GM12891 (cell line): ENCODE measurements at regions not wholly inside any gene's neighbourhood (a gene's known extent, or its start where the extent isn't known, plus 50 kb on each side); places are given as distances from the start of the nearest gene placed in this dataset.

Experiments used
- DNase-seq: peaks from one replicate; pipeline ENCODE4 v3.0.0; 2011; ENCODE audit warnings: low spot score; ENCODE audit not compliant: insufficient read length
- FAIRE-seq: peaks from 2 replicates; lab custom pipeline; 2011; peaks lifted over from hg19 to GRCh38; lab: Jason Lieb, UNC
- PAX5 ChIP-seq: IDR thresholded peaks from 2 replicates; pipeline ENCODE4 v1.6.1; 2011; ENCODE audit warnings: low read length, moderate library complexity, mild to moderate bottlenecking; ENCODE audit not compliant: insufficient read depth, severe bottlenecking
- POLR2A ChIP-seq: IDR thresholded peaks from 2 replicates; pipeline ENCODE4 v1.6.1; 2011; ENCODE audit warnings: low read depth, low read length, control low read depth
- POLR2AphosphoS5 ChIP-seq: IDR thresholded peaks from 2 replicates; pipeline ENCODE4 v1.6.1; 2011; ENCODE audit warnings: low read depth, low read length, control low read depth
- POU2F2 ChIP-seq: IDR thresholded peaks from 2 replicates; pipeline ENCODE4 v1.6.1; 2011; ENCODE audit warnings: low read depth, mild to moderate bottlenecking, control low read depth, low read length, moderate library complexity
- SPI1 ChIP-seq: IDR thresholded peaks from 2 replicates; pipeline ENCODE4 v1.6.1; 2011; ENCODE audit warnings: low read depth, low read length, control low read depth
- TAF1 ChIP-seq: IDR thresholded peaks from 2 replicates; pipeline ENCODE4 v1.6.1; 2011; ENCODE audit warnings: low read depth, low read length, control low read depth

GRCh38 chr9:103899866-103900265 is 194.2 kb upstream of the SMC2 start:
- no peak for TF ChIP-seq PAX5
- TF ChIP-seq POLR2AphosphoS5: no peak
- no peak for TF ChIP-seq POU2F2
- no peak for TF ChIP-seq POLR2A
- TF ChIP-seq TAF1: no peak
- FAIRE-seq (no peak), DNase-seq (no peak)

- no peak for DNase-seq
- FAIRE-seq: no peak
- TF ChIP-seq TAF1 (no peak), POU2F2 (no peak), SPI1 (no peak), PAX5 (no peak), POLR2A (no peak), POLR2AphosphoS5 (no peak)
Measured at GRCh38 chr9:103900466-103900865, 193.6 kb upstream of the SMC2 start.

- DNase-seq (no peak), FAIRE-seq (no peak)
Measured at GRCh38 chr9:103902263-103902662, 191.8 kb upstream of the SMC2 start.

GRCh38 chr9:103904242-103904641 is 189.9 kb upstream of the SMC2 start:
- no peak for TF ChIP-seq TAF1
- no peak for TF ChIP-seq POLR2AphosphoS5
- no peak for TF ChIP-seq SPI1
- TF ChIP-seq PAX5: no peak
- TF ChIP-seq POU2F2: no peak
- TF ChIP-seq POLR2A: no peak
- FAIRE-seq (no peak), DNase-seq (no peak)

More at GRCh38 chr9:103902263-103902662, 191.8 kb upstream of the SMC2 start:
- TF ChIP-seq POU2F2 (no peak), POLR2A (no peak), TAF1 (no peak), SPI1 (no peak)

- DNase-seq (no peak), FAIRE-seq (no peak)
- no peak for TF ChIP-seq TAF1
- TF ChIP-seq POLR2AphosphoS5: no peak
- TF ChIP-seq POLR2A: no peak
- TF ChIP-seq POU2F2: no peak
- no peak for TF ChIP-seq SPI1
- no peak for TF ChIP-seq PAX5
Measured at GRCh38 chr9:103913899-103914298, 180.2 kb upstream of the SMC2 start.

GRCh38 chr9:103919605-103920209 is 174.4 kb upstream of the SMC2 start:
- FAIRE-seq: no peak
- no peak for TF ChIP-seq SPI1
- TF ChIP-seq POU2F2: no peak
- TF ChIP-seq PAX5: no peak
- TF ChIP-seq POLR2A: no peak
- no peak for DNase-seq

- TF ChIP-seq POU2F2 (no peak), PAX5 (no peak), SPI1 (no peak), TAF1 (no peak), POLR2AphosphoS5 (no peak), POLR2A (no peak)
- FAIRE-seq (no peak), DNase-seq (no peak)
Measured at GRCh38 chr9:103928442-103928841, 165.7 kb upstream of the SMC2 start.

GRCh38 chr9:103941104-103941503 is 153.0 kb upstream of the SMC2 start:
- DNase-seq: no peak
- FAIRE-seq: no peak
- no peak for TF ChIP-seq SPI1
- no peak for TF ChIP-seq TAF1
- TF ChIP-seq PAX5: no peak
- TF ChIP-seq POLR2AphosphoS5: no peak
- TF ChIP-seq POLR2A: no peak
- no peak for TF ChIP-seq POU2F2

GRCh38 chr9:103942200-103942599 is 151.9 kb upstream of the SMC2 start:
- no peak for DNase-seq
- TF ChIP-seq POLR2A (no peak), POLR2AphosphoS5 (no peak), TAF1 (no peak), POU2F2 (no peak), PAX5 (no peak), SPI1 (no peak)
- FAIRE-seq: no peak

GRCh38 chr9:103942651-103943050 is 151.5 kb upstream of the SMC2 start:
- DNase-seq: no peak
- FAIRE-seq: no peak
- TF ChIP-seq POU2F2: no peak
- TF ChIP-seq POLR2AphosphoS5: no peak
- no peak for TF ChIP-seq SPI1
- TF ChIP-seq POLR2A: no peak
- TF ChIP-seq TAF1: no peak
- no peak for TF ChIP-seq PAX5
